ENCODE measurements at regions not wholly inside any gene's neighbourhood (a gene's known extent, or its start where the extent isn't known, plus 50 kb on each side); places are given as distances from the start of the nearest gene placed in this dataset.

DNA sequence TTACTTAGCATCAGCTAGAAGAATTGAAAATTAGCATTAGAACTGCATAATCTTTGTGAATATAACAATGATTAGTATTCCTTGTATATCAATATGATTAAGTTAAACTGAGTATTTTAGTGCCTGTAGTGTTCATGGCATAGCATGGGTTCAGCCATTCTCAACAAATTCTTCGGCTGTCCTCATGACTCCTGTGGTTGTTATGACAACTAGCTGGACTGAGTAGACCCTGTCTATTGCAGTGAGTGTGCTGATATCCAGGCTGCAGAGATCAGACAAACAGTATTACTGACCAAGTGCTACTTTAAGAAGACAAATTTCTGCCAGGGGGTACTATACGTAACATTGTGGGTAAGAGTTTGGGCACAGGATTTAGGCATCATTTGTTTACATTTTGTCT is 125.9 kb downstream of the NUDT12 start:
- Mint-ChIP-seq H3K4me3 (no peak overlapping the region), H3K4me1 (ENCODE audit: low read depth) (no peaks in the 10 kb centered on the region), H3K27ac (no peak overlapping the region), H3K36me3 (ENCODE audit: low read depth) (no peaks in the 10 kb centered on the region), H3K27me3 (ENCODE audit: low read depth) (no peaks in the 10 kb centered on the region), H3K9me3 (peaks cover 23% of the 10 kb centered on the region)
- intact Hi-C loops (cut with micrococcal nuclease): no loop called here
- DNase-seq: no peak
- CTCF ChIA-PET: no interaction called here

- Mint-ChIP-seq H3K9me3 (peaks cover 23% of the 10 kb centered on the region), H3K27me3 (ENCODE audit: low read depth) (peaks cover under 1% of the 10 kb centered on the region)
- CTCF ChIA-PET: no interaction called here
These were observed 126.5 kb downstream of the NUDT12 start for GRCh38 chr5:103436112-103436511.

DNA sequence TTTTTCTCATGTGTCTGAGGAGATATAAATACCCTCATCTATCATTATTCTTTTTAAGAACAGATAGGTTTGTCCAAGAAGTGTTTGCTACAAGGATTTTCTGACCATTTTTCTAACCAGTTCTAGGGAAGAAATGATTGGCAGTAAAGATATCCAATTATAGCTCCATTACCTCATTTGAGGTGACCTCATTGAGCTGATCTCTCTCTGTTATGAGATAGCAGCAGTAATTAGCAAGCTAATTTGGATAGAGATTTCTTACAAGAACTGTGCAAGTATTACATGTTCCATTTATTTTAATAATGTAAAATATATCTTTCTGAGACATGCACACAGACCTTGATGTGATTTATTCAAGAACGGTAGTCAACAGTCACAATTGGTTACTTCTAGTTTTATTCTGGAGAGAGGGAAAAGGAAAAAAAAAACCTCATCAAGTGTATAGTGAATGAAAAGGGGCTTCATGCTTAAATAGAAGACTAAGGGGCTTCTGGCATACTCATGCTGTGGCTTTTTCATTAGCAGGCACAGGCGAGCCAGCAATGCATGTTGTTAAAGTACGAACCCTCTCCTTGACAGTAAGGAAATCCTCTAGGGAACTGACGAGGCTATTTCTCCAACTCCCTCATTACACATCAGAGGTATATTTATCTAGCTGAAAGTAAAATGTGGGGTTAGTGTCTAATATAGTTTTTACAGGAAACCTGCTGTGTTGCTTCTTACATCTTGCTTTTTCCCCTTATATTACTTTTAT is 127.3 kb downstream of the NUDT12 start:
- DNase-seq: no peak
- Mint-ChIP-seq H3K4me3 (no peak overlapping the region), H3K9me3 (peaks cover 17% of the 10 kb centered on the region), H3K4me1 (ENCODE audit: low read depth) (no peaks in the 10 kb centered on the region), H3K36me3 (ENCODE audit: low read depth) (no peaks in the 10 kb centered on the region), H3K27ac (no peak overlapping the region), H3K27me3 (ENCODE audit: low read depth) (peaks cover 2% of the 10 kb centered on the region)
- CTCF ChIA-PET: no interaction called here
- intact Hi-C loops (cut with micrococcal nuclease): no loop called here

More at GRCh38 chr5:103436112-103436511, 126.5 kb downstream of the NUDT12 start:
- Mint-ChIP-seq H3K4me1 (ENCODE audit: low read depth) (no peaks in the 10 kb centered on the region), H3K36me3 (ENCODE audit: low read depth) (no peaks in the 10 kb centered on the region), H3K27ac (no peak overlapping the region), H3K4me3 (no peak overlapping the region)
- intact Hi-C loops (cut with micrococcal nuclease): no loop called here
- DNase-seq: no peak

DNA sequence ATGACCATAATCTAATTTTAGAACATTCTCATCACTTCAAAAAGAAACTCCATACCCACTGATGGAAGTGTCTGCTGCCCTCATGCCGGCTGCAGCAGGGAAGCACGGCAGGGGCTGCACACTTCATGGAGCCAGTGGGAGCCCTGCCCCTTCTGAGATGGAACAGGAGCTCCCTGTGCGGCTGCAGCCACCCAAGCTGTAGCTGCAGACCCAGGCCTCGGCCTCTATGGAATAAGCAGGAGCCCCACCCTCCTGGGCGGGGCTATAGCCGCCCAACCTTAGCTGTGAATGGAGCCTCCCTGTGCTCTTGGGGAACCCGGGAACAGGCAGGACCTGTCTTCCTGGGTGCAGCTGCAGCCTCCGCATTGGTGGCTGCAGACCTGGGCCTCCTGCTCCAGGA is 128.5 kb downstream of the NUDT12 start:
- Mint-ChIP-seq H3K36me3 (ENCODE audit: low read depth) (no peaks in the 10 kb centered on the region), H3K4me1 (ENCODE audit: low read depth) (no peaks in the 10 kb centered on the region), H3K27ac (no peak overlapping the region), H3K9me3 (peaks cover 7% of the 10 kb centered on the region), H3K4me3 (no peak overlapping the region), H3K27me3 (ENCODE audit: low read depth) (peaks cover 2% of the 10 kb centered on the region)
- CTCF ChIA-PET: interaction anchor here (0.6 kb wide), 1 partner anchor 40 kb away, joined by 5 read pairs; no protein-coding TSS in a partner anchor
- intact Hi-C loops (cut with micrococcal nuclease): no loop called here
- DNase-seq: no peak

DNA sequence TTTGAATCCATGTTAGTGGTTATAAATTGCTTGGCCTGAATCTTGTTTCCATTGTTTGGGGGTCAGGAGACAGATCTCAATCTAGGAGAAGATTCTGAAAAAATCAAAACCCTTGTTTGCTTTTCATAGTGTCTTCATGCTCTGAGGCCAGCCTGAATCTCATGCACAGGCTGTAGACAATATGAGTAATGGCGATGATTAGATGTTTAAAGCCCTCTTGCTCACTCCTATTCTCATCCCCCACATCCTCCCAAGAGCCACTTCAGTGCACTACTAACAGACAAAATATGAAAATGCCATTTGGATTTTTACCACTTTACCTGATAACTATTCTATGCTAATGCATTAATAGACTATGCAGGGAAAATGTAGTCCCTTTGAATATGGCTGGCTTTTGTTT is 129.4 kb downstream of the NUDT12 start:
- no peak for DNase-seq
- Mint-ChIP-seq H3K9me3 (no peaks in the 10 kb centered on the region), H3K4me3 (no peak overlapping the region), H3K27me3 (ENCODE audit: low read depth) (peaks cover 2% of the 10 kb centered on the region), H3K36me3 (ENCODE audit: low read depth) (no peaks in the 10 kb centered on the region), H3K27ac (no peak overlapping the region), H3K4me1 (ENCODE audit: low read depth) (no peaks in the 10 kb centered on the region)
- intact Hi-C loops (cut with micrococcal nuclease): no loop called here
- CTCF ChIA-PET: no interaction called here

GRCh38 chr5:103428923-103429322 is 133.7 kb downstream of the NUDT12 start:
- no peaks in the 10 kb centered on the region for H3K4me1 Mint-ChIP-seq (ENCODE audit: low read depth)
- CTCF ChIA-PET: no interaction called here
- H3K27me3 Mint-ChIP-seq (ENCODE audit: low read depth): peaks cover 4% of the 10 kb centered on the region
- H3K27ac Mint-ChIP-seq: no peak overlapping the region
- H3K9me3 Mint-ChIP-seq: no peaks in the 10 kb centered on the region
- H3K36me3 Mint-ChIP-seq (ENCODE audit: low read depth): no peaks in the 10 kb centered on the region
- H3K4me3 Mint-ChIP-seq: no peak overlapping the region
- DNase-seq: no peak
- intact Hi-C loops (cut with micrococcal nuclease): no loop called here

DNA sequence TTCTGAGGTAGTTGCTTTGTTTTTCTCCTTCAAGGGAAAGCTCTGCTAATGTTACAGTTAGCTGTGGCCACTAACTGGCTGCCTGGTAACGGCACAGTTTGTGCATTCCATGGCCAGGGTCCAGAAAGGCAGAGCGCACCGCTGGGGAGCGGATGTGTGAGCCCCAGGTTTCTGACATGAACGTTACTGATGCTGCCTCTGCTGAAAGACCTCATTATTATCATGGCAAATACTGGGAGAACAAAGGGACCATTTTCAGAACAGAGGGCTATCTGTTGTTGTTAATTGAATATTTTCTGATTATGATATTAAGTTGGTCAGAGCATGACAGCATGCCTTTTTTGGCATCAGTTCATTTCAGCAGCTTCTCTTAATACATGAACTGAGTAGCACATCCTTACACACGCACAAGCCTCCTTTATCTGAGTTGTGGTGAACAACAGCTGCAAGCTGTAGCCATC is 134.1 kb downstream of the NUDT12 start:
- Mint-ChIP-seq H3K27ac (no peak overlapping the region), H3K36me3 (ENCODE audit: low read depth) (no peaks in the 10 kb centered on the region), H3K27me3 (ENCODE audit: low read depth) (peaks cover 7% of the 10 kb centered on the region), H3K9me3 (no peaks in the 10 kb centered on the region), H3K4me3 (no peak overlapping the region), H3K4me1 (ENCODE audit: low read depth) (no peaks in the 10 kb centered on the region)
- CTCF ChIA-PET: no interaction called here
- intact Hi-C loops (cut with micrococcal nuclease): no loop called here
- no peak for DNase-seq

DNA sequence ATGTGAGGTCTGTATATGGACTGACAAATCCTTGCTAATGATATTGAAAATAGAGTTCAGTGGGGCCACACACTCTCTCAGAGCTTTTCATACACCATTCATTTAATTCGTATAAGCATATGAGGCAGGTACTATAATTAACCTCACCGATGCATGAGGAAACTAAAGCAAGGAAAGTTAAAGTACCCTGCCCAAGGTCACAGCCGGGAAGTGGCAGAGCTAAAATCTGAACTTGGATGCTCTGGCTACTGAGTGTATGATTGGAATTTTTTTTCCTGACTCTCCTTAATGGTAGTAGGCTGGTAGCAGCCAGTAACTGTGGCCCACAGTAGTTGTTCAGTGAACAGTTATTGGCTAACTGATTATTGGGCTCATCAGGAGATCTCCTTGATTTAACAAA is 135.3 kb downstream of the NUDT12 start:
- CTCF ChIA-PET: no interaction called here
- H3K9me3 Mint-ChIP-seq: no peaks in the 10 kb centered on the region
- H3K4me3 Mint-ChIP-seq: no peak overlapping the region
- H3K4me1 Mint-ChIP-seq (ENCODE audit: low read depth): no peaks in the 10 kb centered on the region
- DNase-seq: no peak
- intact Hi-C loops (cut with micrococcal nuclease): no loop called here
- H3K36me3 Mint-ChIP-seq (ENCODE audit: low read depth): no peaks in the 10 kb centered on the region
- H3K27me3 Mint-ChIP-seq (ENCODE audit: low read depth): peaks cover 9% of the 10 kb centered on the region
- H3K27ac Mint-ChIP-seq: no peak overlapping the region

DNA sequence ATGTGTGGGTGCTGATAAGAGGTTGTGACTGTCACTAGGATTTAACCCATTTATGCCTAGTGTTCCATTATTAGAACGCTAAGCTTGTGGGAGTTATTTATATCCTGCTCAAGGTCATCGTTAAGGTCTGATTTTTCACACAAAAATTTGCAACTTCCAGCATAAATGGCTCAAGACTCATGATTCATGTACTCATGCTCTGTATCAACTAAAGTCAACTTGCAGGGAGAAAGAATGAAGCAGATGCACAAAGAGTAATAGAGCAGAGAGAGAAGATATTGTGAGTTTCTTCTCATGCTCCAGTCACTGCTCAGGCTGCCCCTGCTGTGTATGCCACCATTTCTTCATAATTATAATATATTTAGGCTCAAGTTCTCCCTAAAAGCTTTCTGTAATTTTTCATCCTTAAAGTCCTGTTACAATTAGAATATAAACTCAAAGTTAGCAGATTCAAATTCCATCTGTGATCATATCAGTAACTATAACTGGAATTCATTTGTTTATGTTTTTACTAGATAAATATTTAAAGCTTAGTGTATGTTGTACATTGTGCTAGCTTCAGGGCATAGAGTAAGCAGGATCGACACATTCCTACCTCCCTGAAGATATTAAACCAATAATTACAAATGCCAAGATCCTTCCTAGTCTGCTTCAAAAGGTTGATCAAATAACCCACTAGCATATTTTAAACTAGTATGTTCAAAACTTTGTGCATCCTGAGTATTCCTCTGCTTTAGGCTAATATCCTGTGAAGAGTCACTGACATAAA is 136.7 kb downstream of the NUDT12 start:
- intact Hi-C loops (cut with micrococcal nuclease): no loop called here
- no peaks in the 10 kb centered on the region for H3K36me3 Mint-ChIP-seq (ENCODE audit: low read depth)

DNA sequence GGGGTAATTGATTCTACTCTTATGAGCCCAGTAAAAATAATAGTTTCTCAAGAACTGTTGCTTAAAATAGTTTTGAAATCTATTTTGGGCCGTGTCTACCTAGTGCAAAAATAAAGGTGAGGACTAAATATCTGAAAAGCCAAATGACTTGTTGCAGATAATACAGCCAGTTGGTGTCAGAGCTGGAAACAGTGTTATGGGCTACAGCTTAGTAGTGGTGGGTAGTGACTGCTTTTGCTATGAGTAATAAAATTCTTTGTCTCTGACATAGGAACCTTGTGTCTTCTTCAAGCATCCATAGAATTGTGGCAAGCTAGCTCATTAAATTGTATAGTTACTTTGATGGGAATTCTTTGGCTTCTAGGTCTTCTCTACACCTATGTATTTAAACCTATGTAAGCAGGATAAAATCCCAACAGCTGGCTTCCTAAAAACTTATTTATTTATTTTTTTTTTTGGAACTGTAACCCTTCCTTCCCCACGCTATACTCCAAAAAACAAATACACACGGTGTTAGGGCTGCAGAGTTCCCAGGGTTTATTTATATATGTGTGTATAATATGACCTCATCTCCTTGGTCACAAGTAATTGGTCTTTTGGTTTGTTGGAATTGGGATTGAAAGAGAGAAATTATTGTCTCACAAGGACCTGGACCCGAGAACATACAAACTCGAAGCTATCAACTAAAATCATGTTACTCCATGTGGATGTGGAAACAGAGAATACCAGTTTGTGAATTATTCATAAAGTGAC is 138.0 kb downstream of the NUDT12 start:
- Mint-ChIP-seq H3K9me3 (no peaks in the 10 kb centered on the region), H3K36me3 (ENCODE audit: low read depth) (no peaks in the 10 kb centered on the region), H3K4me3 (no peak overlapping the region), H3K27ac (no peak overlapping the region), H3K27me3 (ENCODE audit: low read depth) (peaks cover 9% of the 10 kb centered on the region), H3K4me1 (ENCODE audit: low read depth) (no peaks in the 10 kb centered on the region)
- CTCF ChIA-PET: no interaction called here
- intact Hi-C loops (cut with micrococcal nuclease): no loop called here
- DNase-seq: no peak

More for the DNA sequence above, 136.7 kb downstream of the NUDT12 start:
- H3K4me1 Mint-ChIP-seq (ENCODE audit: low read depth): no peaks in the 10 kb centered on the region
- peaks cover 9% of the 10 kb centered on the region for H3K27me3 Mint-ChIP-seq (ENCODE audit: low read depth)
- H3K4me3 Mint-ChIP-seq: no peak overlapping the region
- no peak for DNase-seq
- no peaks in the 10 kb centered on the region for H3K9me3 Mint-ChIP-seq
- H3K27ac Mint-ChIP-seq: no peak overlapping the region
- CTCF ChIA-PET: no interaction called here

- no peak overlapping the region for H3K4me3 Mint-ChIP-seq
- CTCF ChIA-PET: no interaction called here
- H3K27ac Mint-ChIP-seq: no peak overlapping the region
- no peak for DNase-seq
- no peaks in the 10 kb centered on the region for H3K9me3 Mint-ChIP-seq
- no peaks in the 10 kb centered on the region for H3K4me1 Mint-ChIP-seq (ENCODE audit: low read depth)
- peaks cover 9% of the 10 kb centered on the region for H3K27me3 Mint-ChIP-seq (ENCODE audit: low read depth)
- intact Hi-C loops (cut with micrococcal nuclease): no loop called here
- no peaks in the 10 kb centered on the region for H3K36me3 Mint-ChIP-seq (ENCODE audit: low read depth)
These were observed 138.6 kb downstream of the NUDT12 start for GRCh38 chr5:103424026-103424425.

DNA sequence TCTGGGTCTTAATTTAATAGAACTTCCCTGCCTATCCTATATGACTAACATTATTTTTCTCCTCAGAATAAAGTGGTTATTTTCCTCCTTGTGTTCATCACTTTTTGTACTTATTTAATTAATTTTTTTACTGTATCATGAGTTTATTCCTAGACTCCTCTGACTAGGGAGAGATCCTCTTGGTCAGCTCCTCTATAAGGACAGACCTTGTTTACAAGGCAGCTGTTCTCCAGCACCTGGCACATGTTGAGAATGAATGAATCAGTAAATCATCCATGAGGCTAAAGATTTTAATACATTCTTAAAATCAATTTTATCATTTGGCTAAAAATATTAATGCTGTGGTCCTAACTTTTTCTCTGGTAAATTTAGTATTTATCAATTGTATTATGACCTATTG is 139.8 kb downstream of the NUDT12 start:
- no peak for DNase-seq
- H3K27me3 Mint-ChIP-seq (ENCODE audit: low read depth): peaks cover 18% of the 10 kb centered on the region
- intact Hi-C loops (cut with micrococcal nuclease): no loop called here
- CTCF ChIA-PET: no interaction called here
- no peaks in the 10 kb centered on the region for H3K4me1 Mint-ChIP-seq (ENCODE audit: low read depth)
- H3K4me3 Mint-ChIP-seq: no peak overlapping the region
- H3K9me3 Mint-ChIP-seq: no peaks in the 10 kb centered on the region
- H3K36me3 Mint-ChIP-seq (ENCODE audit: low read depth): no peaks in the 10 kb centered on the region
- no peak overlapping the region for H3K27ac Mint-ChIP-seq

Data from activated naive CD4-positive, alpha-beta T cell treated with anti-CD3 and anti-CD28 coated beads for 36 hours (primary cell).